ENCODE measurements at regions not wholly inside any gene's neighbourhood (a gene's known extent, or its start where the extent isn't known, plus 50 kb on each side); places are given as distances from the start of the nearest gene placed in this dataset.

DNA sequence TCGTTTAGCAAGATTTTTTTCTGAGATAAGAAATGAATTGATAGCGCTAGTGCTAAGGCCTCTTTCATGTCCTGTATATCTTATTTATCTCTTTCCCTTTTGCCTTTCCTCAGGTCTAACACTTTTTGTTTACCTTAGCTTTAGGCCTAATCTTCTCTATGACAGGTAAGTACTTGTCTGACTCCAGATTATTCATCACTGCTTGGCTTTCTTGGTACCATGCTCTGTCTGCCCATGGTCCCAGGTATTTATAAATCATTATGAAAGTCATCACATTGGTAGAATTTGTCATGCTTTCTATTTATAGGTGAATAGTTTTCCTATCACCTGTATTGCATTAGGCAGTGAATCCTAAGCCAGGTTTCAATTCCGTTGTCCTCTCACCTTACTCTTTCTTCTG lies 99.5 kb upstream of the CTSO start:
- Histone ChIP-seq H3K4me3 (ENCODE audit: insufficient read depth, low read depth, low read length) (no peak overlapping the region), H2BK15ac (ENCODE audit: low read depth, low read length) (no peak overlapping the region), H3K56ac (ENCODE audit: extremely low read depth, insufficient read depth, low read length) (no peak overlapping the region), H2BK5ac (ENCODE audit: low read depth, low read length, poor library complexity, severe bottlenecking) (no peak overlapping the region), H2AK5ac (ENCODE audit: low read depth, low read length) (no peak overlapping the region), H3K18ac (ENCODE audit: low read depth, low read length) (no peak overlapping the region), H3K4me2 (ENCODE audit: low read depth, low read length) (no peak overlapping the region), H2BK20ac (ENCODE audit: low read depth, low read length) (no peak overlapping the region), H3K4ac (ENCODE audit: low read depth, low read length) (no peak overlapping the region), H3K9ac (ENCODE audit: low read depth, low read length) (no peak overlapping the region), H3K23ac (ENCODE audit: low read depth, low read length) (no peak overlapping the region), H3K9me1 (ENCODE audit: insufficient read depth, low read length) (no peaks in the 10 kb centered on the region), H4K20me1 (ENCODE audit: insufficient read depth, low read length) (no peaks in the 10 kb centered on the region), H3K36me3 (ENCODE audit: control insufficient read depth, insufficient read depth, low read length) (no peaks in the 10 kb centered on the region), H3K9me3 (ENCODE audit: control insufficient read depth, insufficient read depth, low read length) (no peaks in the 10 kb centered on the region), H4K5ac (ENCODE audit: low read depth, low read length) (no peak overlapping the region), H3K79me1 (ENCODE audit: low read depth in 1 of 2, low read length in 2 of 2) (no peaks in the 10 kb centered on the region), H3K4me1 (ENCODE audit: control insufficient read depth, insufficient read depth, low read length) (no peaks in the 10 kb centered on the region), H2BK120ac (ENCODE audit: low read depth, low read length) (no peak overlapping the region), H3K14ac (replicated peaks; ENCODE audit: low read depth, low read length) (no peak overlapping the region), H2AFZ (replicated peaks; ENCODE audit: low read length, poor library complexity) (no peak overlapping the region), H3K27me3 (ENCODE audit: control insufficient read depth, insufficient read depth, low read length) (no peaks in the 10 kb centered on the region), H3K27ac (ENCODE audit: insufficient read depth, low read length) (no peak overlapping the region), H2AK9ac (replicated peaks; ENCODE audit: low read depth, low read length, poor library complexity) (no peak overlapping the region), H4K8ac (ENCODE audit: low read depth in 2 of 2, low read length in 2 of 2) (no peak overlapping the region), H4K91ac (ENCODE audit: insufficient read depth, low read depth, low read length) (no peak overlapping the region)
- CTCF ChIA-PET: no interaction called here
- dilution Hi-C loops (cut with HindIII; ENCODE audit: low sequenced_read_pairs, unreplicated experiment): no loop called here
- POLR2A ChIA-PET (ENCODE audit: unreplicated experiment): no interaction called here
- intact Hi-C loops (cut with micrococcal nuclease): no loop called here
- DNase-seq (no peak), ATAC-seq (ENCODE audit: low read depth) (no peak)
- no peak for TF ChIP-seq MAZ (IDR thresholded peaks at IDR 0.05; ENCODE audit: borderline replicate concordance, low read depth, low read length)
- TF ChIP-seq CHD1 (IDR thresholded peaks at IDR 0.05; ENCODE audit: low read depth, low read length): no peak
- TF ChIP-seq MXI1 (IDR thresholded peaks at IDR 0.05; ENCODE audit: borderline replicate concordance, low read depth, low read length): no peak
- TF ChIP-seq NFE2L2 (IDR thresholded peaks at IDR 0.05; ENCODE audit: low read depth, low read length): no peak
- no peak for TF ChIP-seq BHLHE40 (IDR thresholded peaks at IDR 0.05; ENCODE audit: low read depth, low read length)
- TF ChIP-seq, protein P1, sequence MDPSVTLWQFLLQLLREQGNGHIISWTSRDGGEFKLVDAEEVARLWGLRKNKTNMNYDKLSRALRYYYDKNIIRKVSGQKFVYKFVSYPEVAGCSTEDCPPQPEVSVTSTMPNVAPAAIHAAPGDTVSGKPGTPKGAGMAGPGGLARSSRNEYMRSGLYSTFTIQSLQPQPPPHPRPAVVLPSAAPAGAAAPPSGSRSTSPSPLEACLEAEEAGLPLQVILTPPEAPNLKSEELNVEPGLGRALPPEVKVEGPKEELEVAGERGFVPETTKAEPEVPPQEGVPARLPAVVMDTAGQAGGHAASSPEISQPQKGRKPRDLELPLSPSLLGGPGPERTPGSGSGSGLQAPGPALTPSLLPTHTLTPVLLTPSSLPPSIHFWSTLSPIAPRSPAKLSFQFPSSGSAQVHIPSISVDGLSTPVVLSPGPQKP (IDR thresholded peaks at IDR 0.05; ENCODE audit: borderline replicate concordance, low read depth, low read length): no peak
- TF ChIP-seq CEBPB (IDR thresholded peaks at IDR 0.05; ENCODE audit: low read depth, low read length): no peak
- no peak for TF ChIP-seq RAD21 (IDR thresholded peaks at IDR 0.05; ENCODE audit: low read length)
- TF ChIP-seq RCOR1 (IDR thresholded peaks at IDR 0.05; ENCODE audit: insufficient replicate concordance, low read length): no peak
- TF ChIP-seq MAFK (IDR thresholded peaks at IDR 0.05; ENCODE audit: low read depth, low read length): no peak
- BruUV-seq (replicated peaks): no TSS peak
- WGBS, 2 experiments (ENCODE audit: extremely low coverage in 2 of 2, insufficient read length in 1 of 2): no CpG with 5 or more reads among the region's 3 CpGs
- in situ Hi-C loops (cut with MboI; ENCODE audit: low sequenced_read_pairs): no loop called here
